IMR-90 (cell line): ENCODE measurements at regions not wholly inside any gene's neighbourhood (a gene's known extent, or its start where the extent isn't known, plus 50 kb on each side); places are given as distances from the start of the nearest gene placed in this dataset.

Experiments
- ATAC-seq: fragments of 200-7000 bp; cut with Tn5 transposase; 2 replicates; pipeline ENCODE4 v1.9.1; 2020; ENCODE audit warnings: low read depth, mild to moderate bottlenecking, moderate library complexity
- BruUV-seq: library from RNA; stranded (reverse); fragments of 400-500 nt; replicated peaks from 2 replicates; lab custom pipeline; 2021; lab: Mats Ljungman, UMichigan
- CTCF ChIA-PET: fragments of 300-600 bp; formaldehyde crosslinking; extraction: SDS; loops from one replicate; lab custom pipeline; 2021; ENCODE audit warnings: antibody characterized with exemption; lab: Yijun Ruan, JAX
- POLR2A ChIA-PET: fragments of 300-600 bp; sonication (Branson Sonifier 250); formaldehyde crosslinking; loops from one replicate; lab custom pipeline; 2022; ENCODE audit warnings: antibody characterized with exemption; ENCODE audit not compliant: unreplicated experiment; lab: Charles Lee
- DNase-seq: peaks from one replicate; pipeline ENCODE4 v3.0.0; 2013
- H2AFZ ChIP-seq: replicated peaks from 2 replicates; pipeline ENCODE3; 2013; ENCODE audit warnings: low read length, mild to moderate bottlenecking; ENCODE audit not compliant: poor library complexity
- H2AK5ac ChIP-seq: 2 replicates; pipeline ENCODE4 v1.6.1; 2013; ENCODE audit warnings: low read depth, low read length, inconsistent platforms
- H2AK9ac ChIP-seq: replicated peaks from 2 replicates; pipeline ENCODE3; 2013; ENCODE audit warnings: mild to moderate bottlenecking, low read depth, low read length, moderate library complexity; ENCODE audit not compliant: poor library complexity
- H2BK120ac ChIP-seq: 2 replicates; pipeline ENCODE4 v1.6.1; 2013; ENCODE audit warnings: low read depth, low read length, inconsistent platforms
- H2BK15ac ChIP-seq: 3 replicates; pipeline ENCODE4 v1.6.1; 2013; ENCODE audit warnings: low read depth, low read length, inconsistent platforms
- H2BK20ac ChIP-seq: 2 replicates; pipeline ENCODE4 v1.6.1; 2013; ENCODE audit warnings: low read depth, mild to moderate bottlenecking, inconsistent platforms, low read length, moderate library complexity
- H2BK5ac ChIP-seq: 2 replicates; pipeline ENCODE4 v1.6.1; 2013; ENCODE audit warnings: mild to moderate bottlenecking, low read depth, low read length, inconsistent platforms; ENCODE audit not compliant: poor library complexity, severe bottlenecking
- H3K14ac ChIP-seq: replicated peaks from 2 replicates; pipeline ENCODE4 v1.6.1; 2013; ENCODE audit warnings: low read depth, low read length, inconsistent platforms
- H3K18ac ChIP-seq: 2 replicates; pipeline ENCODE4 v1.6.1; 2013; ENCODE audit warnings: low read depth, low read length, control low read depth
- H3K23ac ChIP-seq: 2 replicates; pipeline ENCODE4 v1.6.1; 2013; ENCODE audit warnings: low read depth, low read length, inconsistent platforms
- H3K27ac ChIP-seq: 2 replicates; pipeline ENCODE4 v1.5.1; 2013; ENCODE audit warnings: mild to moderate bottlenecking, control low read depth, low read length; ENCODE audit not compliant: insufficient read depth
- H3K27me3 ChIP-seq: 2 replicates; pipeline ENCODE4 v1.6.1; 2013; ENCODE audit warnings: low read length; ENCODE audit not compliant: control insufficient read depth, insufficient read depth
- H3K36me3 ChIP-seq: 2 replicates; pipeline ENCODE4 v1.6.1; 2013; ENCODE audit warnings: low read length, mixed read lengths; ENCODE audit not compliant: control insufficient read depth, insufficient read depth
- H3K4ac ChIP-seq: 2 replicates; pipeline ENCODE4 v1.6.1; 2013; ENCODE audit warnings: low read depth, low read length, inconsistent platforms
- H3K4me1 ChIP-seq: 2 replicates; pipeline ENCODE4 v1.6.1; 2013; ENCODE audit warnings: low read length, mixed read lengths; ENCODE audit not compliant: control insufficient read depth, insufficient read depth
- H3K4me2 ChIP-seq: 2 replicates; pipeline ENCODE4 v1.6.1; 2013; ENCODE audit warnings: low read depth, mild to moderate bottlenecking, control low read depth, low read length, moderate library complexity
- H3K4me3 ChIP-seq: 2 replicates; pipeline ENCODE4 v1.5.1; 2013; ENCODE audit warnings: low read depth, mild to moderate bottlenecking, control low read depth, low read length, moderate library complexity; ENCODE audit not compliant: insufficient read depth
- H3K56ac ChIP-seq: 2 replicates; pipeline ENCODE4 v1.6.1; 2013; ENCODE audit warnings: low read length, inconsistent platforms; ENCODE audit not compliant: insufficient read depth; ENCODE audit errors: extremely low read depth
- H3K79me1 ChIP-seq, 2 experiments: 2 replicates each; pipeline ENCODE4 v1.6.1; 2013; ENCODE audit warnings: low read length in 2 of 2, inconsistent platforms in 1 of 2, low read depth in 1 of 2
- H3K9ac ChIP-seq: 2 replicates; pipeline ENCODE4 v1.6.1; 2013; ENCODE audit warnings: low read depth, low read length, control low read depth
- H3K9me1 ChIP-seq: 2 replicates; pipeline ENCODE4 v1.6.1; 2013; ENCODE audit warnings: low read length, inconsistent platforms; ENCODE audit not compliant: insufficient read depth
- H3K9me3 ChIP-seq: 2 replicates; pipeline ENCODE4 v1.6.1; 2013; ENCODE audit warnings: low read length; ENCODE audit not compliant: control insufficient read depth, insufficient read depth
- H4K20me1 ChIP-seq: 2 replicates; pipeline ENCODE4 v1.6.1; 2013; ENCODE audit warnings: low read length, inconsistent platforms; ENCODE audit not compliant: insufficient read depth
- H4K5ac ChIP-seq: 2 replicates; pipeline ENCODE4 v1.6.1; 2013; ENCODE audit warnings: mild to moderate bottlenecking, low read depth, low read length, control low read depth
- H4K8ac ChIP-seq, 2 experiments: 2 replicates each; pipeline ENCODE4 v1.6.1; 2013; ENCODE audit warnings: low read depth in 2 of 2, low read length in 2 of 2, control low read depth in 1 of 2, inconsistent platforms in 1 of 2
- H4K91ac ChIP-seq: 2 replicates; pipeline ENCODE4 v1.6.1; 2013; ENCODE audit warnings: low read depth, low read length, inconsistent platforms; ENCODE audit not compliant: insufficient read depth
- BHLHE40 ChIP-seq: fragments of 150-350 bp; IDR thresholded peaks from 2 replicates; pipeline ENCODE4 v1.6.1; 2016; ENCODE audit warnings: mild to moderate bottlenecking, low read depth, low read length
- CEBPB ChIP-seq: IDR thresholded peaks from 2 replicates; pipeline ENCODE4 v1.6.1; 2012; ENCODE audit warnings: low read depth, low read length, improper control_type of control experiment
- MXI1 ChIP-seq: IDR thresholded peaks from 2 replicates; pipeline ENCODE4 v1.6.1; 2012; ENCODE audit warnings: low read depth, mild to moderate bottlenecking, low read length, moderate library complexity, borderline replicate concordance
- NFE2L2 ChIP-seq: fragments of 150-350 bp; IDR thresholded peaks from 2 replicates; pipeline ENCODE4 v1.6.1; 2016; ENCODE audit warnings: low read depth, mild to moderate bottlenecking, low read length
- RAD21 ChIP-seq: IDR thresholded peaks from 2 replicates; pipeline ENCODE4 v1.6.1; 2012; ENCODE audit warnings: low read length, improper control_type of control experiment
- WGBS, 2 experiments: methylation state at CpG; one replicate each; pipeline versions ENCODE4 v1.1.5 to v1.1.7; 2013; ENCODE audit warnings: missing lambda C conversion rate in 2 of 2; ENCODE audit not compliant: insufficient read length in 1 of 2; ENCODE audit errors: extremely low coverage in 2 of 2; 5-methylcytosine and 5-hydroxymethylcytosine counted together
- dilution Hi-C: fragments of 300-500 bp; cut with HindIII; formaldehyde crosslinking; loops from one replicate; pipeline ENCODE4 v1.14.3; 2018; ENCODE audit warnings: low sequenced_read_pairs; ENCODE audit not compliant: unreplicated experiment
- in situ Hi-C: fragments of 300-500 bp; cut with MboI; formaldehyde crosslinking; loops from 3 replicates; pipeline ENCODE4 v1.14.3; 2019; ENCODE audit warnings: low sequenced_read_pairs, inconsistent platforms, mixed read lengths
- intact Hi-C: fragments of 100-400 bp; cut with micrococcal nuclease; formaldehyde crosslinking; loops from 2 replicates; pipeline ENCODE4 v1.10.0; 2022
- TF ChIP-seq, protein P1 (sequence below): fragments of 150-350 bp; IDR thresholded peaks from 2 replicates; pipeline ENCODE4 v1.6.1; 2017; ENCODE audit warnings: mild to moderate bottlenecking, antibody characterized with exemption, low read length, low read depth
- TF ChIP-seq, protein P2 (sequence below): conservative IDR thresholded peaks from 2 replicates; pipeline ENCODE4 v1.5.1; 2012; ENCODE audit warnings: mild to moderate bottlenecking, low read depth, low read length, improper control_type of control experiment

DNA sequence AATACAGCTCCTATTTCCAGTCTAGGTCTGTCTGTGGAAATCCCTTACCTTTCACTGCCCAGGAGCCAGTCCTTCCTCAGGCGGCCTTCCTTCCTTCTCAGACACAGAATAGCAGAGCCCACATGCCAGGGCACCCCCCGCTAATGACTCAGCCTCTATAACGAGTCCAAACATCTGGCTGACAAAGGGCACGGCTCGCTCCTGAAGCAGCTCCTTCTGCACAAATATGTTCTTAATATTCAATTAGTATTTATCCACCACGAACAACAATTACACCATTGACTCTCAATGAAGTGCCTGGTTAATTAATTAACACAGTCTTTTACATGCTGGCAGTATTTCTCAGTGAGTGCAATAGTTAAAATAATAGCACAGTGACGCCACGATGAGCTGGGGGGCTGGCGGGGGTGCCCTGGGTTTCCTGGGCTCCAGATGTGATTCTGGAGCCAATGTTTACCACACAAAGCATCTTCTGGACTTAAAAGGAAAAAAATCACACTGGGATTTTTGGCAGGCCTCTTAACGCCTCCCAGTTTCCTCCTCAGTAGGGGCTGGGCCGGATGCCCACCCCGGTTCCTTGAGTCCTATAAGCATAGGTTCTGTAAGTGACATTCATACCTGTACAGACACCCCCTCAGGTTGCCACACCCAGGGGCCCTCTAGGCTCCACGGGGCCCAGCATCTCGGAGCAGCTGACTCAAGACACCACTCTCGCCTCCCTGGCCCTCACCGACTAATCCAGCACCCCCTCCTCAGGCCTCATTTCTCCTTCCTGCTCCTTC is 158.6 kb upstream of the MLN start:
- H2BK5ac ChIP-seq, result no peak overlapping the region
- H2AK5ac ChIP-seq, result no peak overlapping the region
- no peaks in the 10 kb centered on the region; the same call in 1 of the 2 replicates for H4K20me1 ChIP-seq
- H3K56ac ChIP-seq, result no peak overlapping the region
- no TSS peak for BruUV-seq
- ChIA-PET POLR2A (no interaction called here), CTCF (no interaction called here)
- no peaks in the 10 kb centered on the region for H3K4me1 ChIP-seq
- H2BK20ac ChIP-seq, result no peak overlapping the region
- in situ Hi-C loops, result no loop called here
- no peak overlapping the region for H3K4me2 ChIP-seq
- WGBS, 2 experiments, result 66% methylated on average over 2 of the region's 16 CpGs; no CpG with 5 or more reads in 1 of the 2 experiments
- no peak overlapping the region for H2BK15ac ChIP-seq
- TF ChIP-seq, protein P1, sequence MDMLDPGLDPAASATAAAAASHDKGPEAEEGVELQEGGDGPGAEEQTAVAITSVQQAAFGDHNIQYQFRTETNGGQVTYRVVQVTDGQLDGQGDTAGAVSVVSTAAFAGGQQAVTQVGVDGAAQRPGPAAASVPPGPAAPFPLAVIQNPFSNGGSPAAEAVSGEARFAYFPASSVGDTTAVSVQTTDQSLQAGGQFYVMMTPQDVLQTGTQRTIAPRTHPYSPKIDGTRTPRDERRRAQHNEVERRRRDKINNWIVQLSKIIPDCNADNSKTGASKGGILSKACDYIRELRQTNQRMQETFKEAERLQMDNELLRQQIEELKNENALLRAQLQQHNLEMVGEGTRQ, result no peak
- no peak for TF ChIP-seq CEBPB
- TF ChIP-seq, protein P2, sequence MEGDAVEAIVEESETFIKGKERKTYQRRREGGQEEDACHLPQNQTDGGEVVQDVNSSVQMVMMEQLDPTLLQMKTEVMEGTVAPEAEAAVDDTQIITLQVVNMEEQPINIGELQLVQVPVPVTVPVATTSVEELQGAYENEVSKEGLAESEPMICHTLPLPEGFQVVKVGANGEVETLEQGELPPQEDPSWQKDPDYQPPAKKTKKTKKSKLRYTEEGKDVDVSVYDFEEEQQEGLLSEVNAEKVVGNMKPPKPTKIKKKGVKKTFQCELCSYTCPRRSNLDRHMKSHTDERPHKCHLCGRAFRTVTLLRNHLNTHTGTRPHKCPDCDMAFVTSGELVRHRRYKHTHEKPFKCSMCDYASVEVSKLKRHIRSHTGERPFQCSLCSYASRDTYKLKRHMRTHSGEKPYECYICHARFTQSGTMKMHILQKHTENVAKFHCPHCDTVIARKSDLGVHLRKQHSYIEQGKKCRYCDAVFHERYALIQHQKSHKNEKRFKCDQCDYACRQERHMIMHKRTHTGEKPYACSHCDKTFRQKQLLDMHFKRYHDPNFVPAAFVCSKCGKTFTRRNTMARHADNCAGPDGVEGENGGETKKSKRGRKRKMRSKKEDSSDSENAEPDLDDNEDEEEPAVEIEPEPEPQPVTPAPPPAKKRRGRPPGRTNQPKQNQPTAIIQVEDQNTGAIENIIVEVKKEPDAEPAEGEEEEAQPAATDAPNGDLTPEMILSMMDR, result no peak
- TF ChIP-seq MXI1, result no peak
- no peak for TF ChIP-seq RAD21
- no peak for TF ChIP-seq BHLHE40
- TF ChIP-seq NFE2L2, result no peak
- no peaks in the 10 kb centered on the region for H3K9me3 ChIP-seq
- H3K27me3 ChIP-seq, result peaks cover 54% of the 10 kb centered on the region
- H4K91ac ChIP-seq, result no peak overlapping the region
- no peak overlapping the region for H3K18ac ChIP-seq
- DNase-seq, result peak; percentile 15
- ATAC-seq, result no peak; the same call in 1 of the 2 replicates
- H3K4ac ChIP-seq, result no peak overlapping the region
- H2BK120ac ChIP-seq, result no peak overlapping the region
- no peak overlapping the region for H4K5ac ChIP-seq
- H3K79me1 ChIP-seq, result no peaks in the 10 kb centered on the region
- H3K9ac ChIP-seq, result no peak overlapping the region
- intact Hi-C loops, result no loop called here
- no peak overlapping the region for H3K4me3 ChIP-seq
- H4K8ac ChIP-seq, result no peak overlapping the region
- no peak overlapping the region for H3K14ac ChIP-seq
- no peak overlapping the region for H2AFZ ChIP-seq
- no peaks in the 10 kb centered on the region for H3K36me3 ChIP-seq
- H3K27ac ChIP-seq, result no peak overlapping the region
- H2AK9ac ChIP-seq, result no peak overlapping the region
- dilution Hi-C loops, result no loop called here
- H3K9me1 ChIP-seq, result no peaks in the 10 kb centered on the region
- no peak overlapping the region for H3K23ac ChIP-seq
